HepG2 (cell line): ENCODE measurements at regions not wholly inside any gene's neighbourhood (a gene's known extent, or its start where the extent isn't known, plus 50 kb on each side); places are given as distances from the start of the nearest gene placed in this dataset.

ENCODE experiments used
- ARNT2 ChIP-seq: sonication (generic); formaldehyde crosslinking; IDR thresholded peaks from 2 replicates; pipeline ENCODE4 v1.8.0; 2022; ENCODE audit warnings: mild to moderate bottlenecking, low read depth, missing genetic modification reagents, moderate library complexity
- ATF2 ChIP-seq: sonication (generic); formaldehyde crosslinking; IDR thresholded peaks from 2 replicates; pipeline ENCODE4 v1.4.0; 2020; ENCODE audit warnings: missing genetic modification reagents
- BRCA1 ChIP-seq: sonication (generic); formaldehyde crosslinking; IDR thresholded peaks from 2 replicates; pipeline ENCODE4 v1.4.0; 2020; ENCODE audit warnings: missing genetic modification reagents
- CREM ChIP-seq, 2 experiments: sonication (generic) in 1 of 2; formaldehyde crosslinking in 1 of 2; IDR thresholded peaks; 2 replicates each; pipeline versions ENCODE4 v1.4.0 to v1.6.1; 2016 to 2020; ENCODE audit warnings: antibody characterized with exemption in 1 of 2, mild to moderate bottlenecking in 1 of 2, missing genetic modification reagents in 1 of 2
- HOXA7 ChIP-seq: sonication (generic); formaldehyde crosslinking; IDR thresholded peaks from 2 replicates; pipeline ENCODE4 v1.8.1; 2022; ENCODE audit warnings: mild to moderate bottlenecking, missing genetic modification reagents, moderate library complexity
- HOXD1 ChIP-seq: sonication (generic); formaldehyde crosslinking; IDR thresholded peaks from 2 replicates; pipeline ENCODE4 v1.5.0; 2020; ENCODE audit warnings: missing genetic modification reagents
- NFIC ChIP-seq: IDR thresholded peaks from 2 replicates; pipeline ENCODE4 v1.6.1; 2012; ENCODE audit warnings: mild to moderate bottlenecking, low read length, inconsistent platforms
- ZBTB26 ChIP-seq: IDR thresholded peaks from 2 replicates; pipeline ENCODE4 v1.6.1; 2016; ENCODE audit warnings: missing compliant biosample characterization, missing genetic modification reagents, borderline replicate concordance
- ZNF253 ChIP-seq: sonication (generic); formaldehyde crosslinking; IDR thresholded peaks from 2 replicates; pipeline ENCODE4 v1.8.0; 2022; ENCODE audit warnings: mild to moderate bottlenecking, missing genetic modification reagents, borderline replicate concordance
- ZNF513 ChIP-seq: sonication (generic); formaldehyde crosslinking; conservative IDR thresholded peaks from 2 replicates; pipeline ENCODE4 v1.5.0; 2020; ENCODE audit warnings: missing genetic modification reagents
- ZNF609 ChIP-seq: sonication (generic); formaldehyde crosslinking; IDR thresholded peaks from 2 replicates; pipeline ENCODE4 v1.4.0; 2020; ENCODE audit warnings: mild to moderate bottlenecking, missing genetic modification reagents, borderline replicate concordance
- ZNF724P ChIP-seq: sonication (generic); formaldehyde crosslinking; IDR thresholded peaks from 2 replicates; pipeline ENCODE4 v1.8.0; 2022; ENCODE audit warnings: missing genetic modification reagents, borderline replicate concordance
- ZNF784 ChIP-seq: sonication (generic); formaldehyde crosslinking; IDR thresholded peaks from 2 replicates; pipeline ENCODE4 v1.5.1; 2020; ENCODE audit warnings: missing genetic modification reagents, mild to moderate bottlenecking, borderline replicate concordance
- ZSCAN30 ChIP-seq: sonication (generic); formaldehyde crosslinking; IDR thresholded peaks from 2 replicates; pipeline ENCODE4 v1.5.0; 2020; ENCODE audit warnings: mild to moderate bottlenecking, missing genetic modification reagents
- TF ChIP-seq, protein P1 (sequence below): sonication (generic); formaldehyde crosslinking; IDR thresholded peaks from 2 replicates; pipeline ENCODE4 v1.4.0; 2020; ENCODE audit warnings: missing genetic modification reagents, borderline replicate concordance

DNA sequence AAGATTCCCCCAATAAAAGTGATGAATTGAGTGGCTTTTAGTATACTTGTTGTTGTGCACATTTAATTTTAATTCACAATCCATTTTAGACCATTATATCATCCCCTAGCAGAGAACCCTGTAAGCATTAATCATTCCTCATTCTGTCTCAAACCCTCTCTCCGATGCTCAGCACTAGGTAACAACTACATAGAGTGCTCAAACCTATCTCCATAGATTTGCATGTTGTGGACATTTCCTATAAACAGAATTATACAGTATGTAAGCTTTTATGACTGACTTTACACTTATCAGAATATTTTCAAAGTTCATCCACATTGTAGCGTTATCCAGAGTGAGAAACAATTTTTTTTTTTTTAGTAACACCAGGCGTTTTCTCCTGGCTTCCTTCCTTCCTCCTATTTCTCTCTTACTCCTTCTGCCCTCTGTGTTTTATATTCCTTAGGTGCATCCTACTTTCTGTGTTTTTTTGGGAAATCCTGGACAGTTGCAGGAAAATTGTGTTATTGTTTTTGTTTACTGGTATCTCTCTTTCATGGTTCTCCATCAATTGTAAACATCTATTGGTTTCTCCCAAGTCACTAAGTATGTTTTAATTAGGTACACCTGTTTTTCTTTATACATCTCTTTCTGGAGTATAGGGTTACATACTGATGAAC lies 1528.0 kb upstream of the TPTE start (continued):
- TF ChIP-seq CREM (IDR thresholded peaks at IDR 0.05) = 0 out of 2 replicates have a peak, but pooled peaks have one; percentile 6
- TF ChIP-seq CREM (CRISPR knock-in tag; IDR thresholded peaks at IDR 0.05) = no peak
- no peak for TF ChIP-seq ATF2 (CRISPR knock-in tag)
- no peak for TF ChIP-seq ZNF513 (CRISPR knock-in tag)
- TF ChIP-seq HOXD1 (CRISPR knock-in tag) = no peak
- no peak for TF ChIP-seq ARNT2 (CRISPR knock-in tag)
- TF ChIP-seq HOXA7 (CRISPR knock-in tag) = peak; percentile 23; the same call in 1 of the 2 replicates
- TF ChIP-seq NFIC = no peak
- no peak for TF ChIP-seq ZNF253 (CRISPR knock-in tag)
- TF ChIP-seq, protein P1, sequence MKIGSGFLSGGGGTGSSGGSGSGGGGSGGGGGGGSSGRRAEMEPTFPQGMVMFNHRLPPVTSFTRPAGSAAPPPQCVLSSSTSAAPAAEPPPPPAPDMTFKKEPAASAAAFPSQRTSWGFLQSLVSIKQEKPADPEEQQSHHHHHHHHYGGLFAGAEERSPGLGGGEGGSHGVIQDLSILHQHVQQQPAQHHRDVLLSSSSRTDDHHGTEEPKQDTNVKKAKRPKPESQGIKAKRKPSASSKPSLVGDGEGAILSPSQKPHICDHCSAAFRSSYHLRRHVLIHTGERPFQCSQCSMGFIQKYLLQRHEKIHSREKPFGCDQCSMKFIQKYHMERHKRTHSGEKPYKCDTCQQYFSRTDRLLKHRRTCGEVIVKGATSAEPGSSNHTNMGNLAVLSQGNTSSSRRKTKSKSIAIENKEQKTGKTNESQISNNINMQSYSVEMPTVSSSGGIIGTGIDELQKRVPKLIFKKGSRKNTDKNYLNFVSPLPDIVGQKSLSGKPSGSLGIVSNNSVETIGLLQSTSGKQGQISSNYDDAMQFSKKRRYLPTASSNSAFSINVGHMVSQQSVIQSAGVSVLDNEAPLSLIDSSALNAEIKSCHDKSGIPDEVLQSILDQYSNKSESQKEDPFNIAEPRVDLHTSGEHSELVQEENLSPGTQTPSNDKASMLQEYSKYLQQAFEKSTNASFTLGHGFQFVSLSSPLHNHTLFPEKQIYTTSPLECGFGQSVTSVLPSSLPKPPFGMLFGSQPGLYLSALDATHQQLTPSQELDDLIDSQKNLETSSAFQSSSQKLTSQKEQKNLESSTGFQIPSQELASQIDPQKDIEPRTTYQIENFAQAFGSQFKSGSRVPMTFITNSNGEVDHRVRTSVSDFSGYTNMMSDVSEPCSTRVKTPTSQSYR (CRISPR knock-in tag) = no peak
- no peak for TF ChIP-seq ZNF609 (CRISPR knock-in tag)
- no peak for TF ChIP-seq ZSCAN30 (CRISPR knock-in tag)
- no peak for TF ChIP-seq ZNF724P (CRISPR knock-in tag)
- TF ChIP-seq ZNF784 (CRISPR knock-in tag) = no peak
- TF ChIP-seq ZBTB26 (CRISPR knock-in tag) = no peak
- TF ChIP-seq BRCA1 (CRISPR knock-in tag) = no peak
